GM12892 (cell line): ENCODE measurements at regions not wholly inside any gene's neighbourhood (a gene's known extent, or its start where the extent isn't known, plus 50 kb on each side); places are given as distances from the start of the nearest gene placed in this dataset.

Experiments used
- POLR2A ChIP-seq: IDR thresholded peaks from 2 replicates; pipeline ENCODE4 v1.6.1; 2011; ENCODE audit warnings: low read depth, low read length, control low read depth
- POLR2AphosphoS5 ChIP-seq: IDR thresholded peaks from 2 replicates; pipeline ENCODE4 v1.6.1; 2011; ENCODE audit warnings: low read depth, low read length, control low read depth

DNA sequence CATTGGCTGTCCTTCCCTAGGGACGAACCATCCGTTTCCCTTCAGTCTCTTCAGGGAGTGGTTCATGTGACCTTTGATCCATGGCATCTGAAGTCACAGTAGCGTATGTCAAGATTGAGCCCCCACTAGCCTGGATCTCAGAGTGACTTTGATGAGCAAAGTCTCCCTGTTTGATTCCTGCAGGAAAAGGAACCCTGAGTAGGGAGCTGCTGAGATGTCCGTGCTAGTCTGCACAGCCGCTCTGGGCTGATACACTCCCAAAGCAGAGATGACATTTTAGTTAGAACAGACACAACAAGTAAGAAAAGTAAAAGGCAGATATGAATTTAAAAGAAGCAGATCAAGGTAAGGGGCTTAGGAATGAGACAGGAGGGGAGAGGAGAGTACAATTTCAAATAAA, 899.4 kb downstream of the C6orf118 start:
- TF ChIP-seq POLR2AphosphoS5 (no peak), POLR2A (no peak)
